Parathyroid adenoma (tissue), 2 donors: ENCODE measurements at regions not wholly inside any gene's neighbourhood (a gene's known extent, or its start where the extent isn't known, plus 50 kb on each side); places are given as distances from the start of the nearest gene placed in this dataset.

Source experiments
- H2AFZ ChIP-seq: fragments of 300-600 bp; sonication (generic); one replicate; pipeline ENCODE4 v1.7.0; 2017; ENCODE audit warnings: antibody characterized with exemption, mild to moderate bottlenecking
- H3K27ac ChIP-seq: fragments of 300-600 bp; sonication (generic); one replicate; pipeline ENCODE4 v1.7.0; 2017
- H3K27me3 ChIP-seq: fragments of 300-600 bp; sonication (generic); one replicate; pipeline ENCODE4 v1.7.0; 2017; ENCODE audit warnings: low read length; ENCODE audit not compliant: control insufficient read depth, insufficient read depth
- H3K36me3 ChIP-seq: fragments of 300-600 bp; sonication (generic); one replicate; pipeline ENCODE4 v1.7.0; 2017; ENCODE audit warnings: low read length; ENCODE audit not compliant: control insufficient read depth, insufficient read depth
- H3K4me1 ChIP-seq: fragments of 300-600 bp; sonication (generic); one replicate; pipeline ENCODE4 v1.7.0; 2017; ENCODE audit warnings: control low read depth
- H3K4me2 ChIP-seq: fragments of 300-600 bp; sonication (generic); one replicate; pipeline ENCODE4 v1.7.0; 2017; ENCODE audit warnings: low read length
- H3K4me3 ChIP-seq: fragments of 300-600 bp; sonication (generic); one replicate; pipeline ENCODE4 v1.7.0; 2017; ENCODE audit warnings: low read depth, low read length
- H3K79me2 ChIP-seq: fragments of 300-600 bp; sonication (generic); one replicate; pipeline ENCODE4 v1.7.0; 2017; ENCODE audit warnings: control low read depth
- H3K9ac ChIP-seq: fragments of 300-600 bp; sonication (generic); one replicate; pipeline ENCODE4 v1.7.0; 2017; ENCODE audit warnings: mild to moderate bottlenecking
- H3K9me3 ChIP-seq: fragments of 300-600 bp; sonication (generic); one replicate; pipeline ENCODE4 v1.7.0; 2017; ENCODE audit warnings: low read length; ENCODE audit not compliant: control insufficient read depth
- CTCF ChIP-seq: fragments of 300-600 bp; sonication (generic); IDR thresholded peaks from one replicate; pipeline ENCODE4 v1.7.0; 2017; ENCODE audit warnings: antibody characterized with exemption, mild to moderate bottlenecking
- donor health status: primary hyperparathyroidism.

- no peak overlapping the region for H3K4me2 ChIP-seq
- H3K9ac ChIP-seq = no peak overlapping the region
- H2AFZ ChIP-seq = no peak overlapping the region
- no peaks in the 10 kb centered on the region for H3K4me1 ChIP-seq
- no peak overlapping the region for H3K4me3 ChIP-seq
- H3K27ac ChIP-seq = no peak overlapping the region
- no peak for TF ChIP-seq CTCF
- H3K79me2 ChIP-seq = no peaks in the 10 kb centered on the region
- no peaks in the 10 kb centered on the region for H3K27me3 ChIP-seq
- no peaks in the 10 kb centered on the region for H3K9me3 ChIP-seq
- no peaks in the 10 kb centered on the region for H3K36me3 ChIP-seq
Observed at GRCh38 chr4:188463909-188464308, 324.7 kb downstream of the TRIML1 start.

- no peaks in the 10 kb centered on the region for H3K36me3 ChIP-seq
- no peak overlapping the region for H3K27ac ChIP-seq
- no peak for TF ChIP-seq CTCF
- no peaks in the 10 kb centered on the region for H3K27me3 ChIP-seq
- no peak overlapping the region for H2AFZ ChIP-seq
- H3K4me2 ChIP-seq = no peak overlapping the region
- no peaks in the 10 kb centered on the region for H3K4me1 ChIP-seq
- no peaks in the 10 kb centered on the region for H3K9me3 ChIP-seq
- no peak overlapping the region for H3K9ac ChIP-seq
- H3K79me2 ChIP-seq = no peaks in the 10 kb centered on the region
- H3K4me3 ChIP-seq = no peak overlapping the region
Observed at GRCh38 chr4:188466001-188466400, 326.8 kb downstream of the TRIML1 start.

- Histone ChIP-seq H3K4me3 (no peak overlapping the region), H3K4me1 (no peaks in the 10 kb centered on the region), H3K27ac (no peak overlapping the region), H3K36me3 (no peaks in the 10 kb centered on the region), H3K4me2 (no peak overlapping the region), H3K9ac (no peak overlapping the region), H3K79me2 (no peaks in the 10 kb centered on the region), H3K27me3 (no peaks in the 10 kb centered on the region), H3K9me3 (no peaks in the 10 kb centered on the region), H2AFZ (no peak overlapping the region)
- TF ChIP-seq CTCF = no peak
Observed at GRCh38 chr4:188484256-188484655, 345.0 kb downstream of the TRIML1 start.

GRCh38 chr4:188485906-188486305 is 346.7 kb downstream of the TRIML1 start:
- Histone ChIP-seq H3K9me3 (no peaks in the 10 kb centered on the region), H2AFZ (no peak overlapping the region), H3K36me3 (no peaks in the 10 kb centered on the region), H3K27ac (no peak overlapping the region), H3K79me2 (no peaks in the 10 kb centered on the region), H3K4me3 (no peak overlapping the region), H3K9ac (no peak overlapping the region), H3K4me1 (no peaks in the 10 kb centered on the region), H3K27me3 (no peaks in the 10 kb centered on the region), H3K4me2 (no peak overlapping the region)
- no peak for TF ChIP-seq CTCF

- Histone ChIP-seq H3K79me2 (no peaks in the 10 kb centered on the region), H3K27me3 (no peaks in the 10 kb centered on the region), H3K9me3 (no peaks in the 10 kb centered on the region), H3K9ac (no peak overlapping the region), H3K4me3 (no peak overlapping the region), H3K4me2 (no peak overlapping the region), H3K27ac (no peak overlapping the region), H3K36me3 (no peaks in the 10 kb centered on the region), H3K4me1 (no peaks in the 10 kb centered on the region), H2AFZ (no peak overlapping the region)
- TF ChIP-seq CTCF = no peak
Observed at GRCh38 chr4:188492886-188493285, 353.6 kb downstream of the TRIML1 start.
